ENCODE measurements at regions not wholly inside any gene's neighbourhood (a gene's known extent, or its start where the extent isn't known, plus 50 kb on each side); places are given as distances from the start of the nearest gene placed in this dataset.

DNA sequence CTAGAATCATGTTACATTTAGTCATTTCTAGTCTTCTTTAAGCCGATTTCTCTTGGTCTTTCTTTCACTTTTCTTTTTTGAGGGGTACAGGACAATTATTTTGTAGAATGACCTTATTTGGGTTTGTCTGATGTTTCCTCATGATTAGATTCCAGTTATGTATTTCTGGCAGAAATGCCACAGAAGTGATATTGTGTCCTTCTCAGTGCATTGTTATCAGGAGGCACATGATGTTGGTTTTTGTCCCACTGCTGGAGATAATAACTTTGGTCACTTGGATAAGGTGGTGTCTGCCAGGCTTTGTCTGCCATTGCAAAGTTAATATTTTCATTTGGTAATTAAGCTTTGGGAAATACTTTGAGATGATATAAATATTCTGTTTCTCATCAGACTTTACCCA is 100.3 kb downstream of the RRM1 start:
- TF ChIP-seq NFYB (CRISPR knock-in tag; conservative IDR thresholded peaks at IDR 0.05; ENCODE audit: low read depth) (no peak), ZNF121 (CRISPR knock-in tag; IDR thresholded peaks at IDR 0.05) (no peak), ELF4 (CRISPR knock-in tag; IDR thresholded peaks at IDR 0.05; ENCODE audit: low read depth) (no peak)
